Left hindlimb (tissue), 1 donor: ENCODE measurements at regions not wholly inside any gene's neighbourhood (a gene's known extent, or its start where the extent isn't known, plus 50 kb on each side); places are given as distances from the start of the nearest gene placed in this dataset.
"Not testable (repeated sequence)": the region's sequence is repeated elsewhere in the genome, so short reads cannot be mapped to it uniquely, and the experiment has no call there.

Experiments
- DNase-seq: peaks from one replicate; pipeline ENCODE4 v3.0.0-alpha.2; 2018

- no peak for DNase-seq
Observed at GRCh38 chr2:144111437-144111836, 408.5 kb downstream of the ZEB2 start.

DNA sequence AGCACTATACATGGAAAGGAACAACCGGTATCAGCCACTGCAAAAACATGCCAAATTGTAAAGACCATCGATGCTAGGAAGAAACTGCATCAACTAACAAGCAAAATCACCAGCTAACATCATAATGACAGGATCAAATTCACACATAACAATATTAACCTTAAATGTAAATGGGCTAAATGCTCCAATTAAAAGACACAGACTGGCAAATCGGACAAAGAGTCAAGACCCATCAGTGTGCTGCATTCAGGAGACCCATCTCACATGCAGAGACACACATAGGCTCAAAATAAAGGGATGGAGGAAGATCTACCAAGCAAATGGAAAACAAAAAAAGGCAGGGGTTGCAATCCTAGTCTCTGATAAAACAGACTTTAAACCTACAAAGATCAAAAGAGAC is 413.8 kb downstream of the ZEB2 start:
- not testable (repeated sequence) for DNase-seq

DNA sequence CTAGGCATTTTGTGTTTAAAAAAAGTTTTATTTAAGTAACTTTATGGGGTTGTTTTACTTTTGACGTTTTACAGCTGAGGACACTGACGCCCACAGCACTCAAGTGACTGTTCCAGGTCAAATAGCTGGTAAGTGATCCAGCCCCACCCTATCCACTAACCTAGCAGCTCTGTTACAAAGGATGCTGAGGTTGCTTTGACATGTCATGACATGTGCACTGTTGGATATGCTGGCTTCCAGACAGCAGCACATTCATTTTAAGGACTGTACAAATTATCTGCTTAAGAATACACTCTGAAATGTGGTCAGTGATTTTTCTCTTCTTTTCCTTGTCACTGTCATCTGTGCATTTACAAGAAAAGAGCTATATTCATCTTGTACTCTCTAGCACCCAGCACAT is 417.5 kb downstream of the ZEB2 start:
- no peak for DNase-seq

- no peak for DNase-seq
Observed at GRCh38 chr2:144099780-144100377, 420.0 kb downstream of the ZEB2 start.

DNA sequence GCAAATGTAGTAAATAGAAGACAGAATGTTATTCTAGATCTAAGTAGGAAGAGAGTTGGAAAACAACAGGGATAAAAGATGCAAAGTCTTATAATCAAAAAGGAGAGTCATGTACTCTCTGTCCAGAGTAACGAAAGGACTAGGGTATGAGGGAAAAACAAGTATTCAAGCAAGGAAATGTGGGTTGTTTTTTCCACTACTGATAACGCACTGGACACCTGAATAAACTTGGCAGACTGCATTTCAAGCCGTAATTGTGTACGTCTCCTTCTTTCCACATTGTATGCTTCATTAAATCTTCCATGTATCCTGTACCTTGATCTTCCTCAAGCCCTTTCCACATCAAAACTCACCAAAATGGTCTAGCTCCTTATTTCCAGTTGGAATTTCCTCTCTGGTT is 420.6 kb downstream of the ZEB2 start:
- DNase-seq = no peak

DNA sequence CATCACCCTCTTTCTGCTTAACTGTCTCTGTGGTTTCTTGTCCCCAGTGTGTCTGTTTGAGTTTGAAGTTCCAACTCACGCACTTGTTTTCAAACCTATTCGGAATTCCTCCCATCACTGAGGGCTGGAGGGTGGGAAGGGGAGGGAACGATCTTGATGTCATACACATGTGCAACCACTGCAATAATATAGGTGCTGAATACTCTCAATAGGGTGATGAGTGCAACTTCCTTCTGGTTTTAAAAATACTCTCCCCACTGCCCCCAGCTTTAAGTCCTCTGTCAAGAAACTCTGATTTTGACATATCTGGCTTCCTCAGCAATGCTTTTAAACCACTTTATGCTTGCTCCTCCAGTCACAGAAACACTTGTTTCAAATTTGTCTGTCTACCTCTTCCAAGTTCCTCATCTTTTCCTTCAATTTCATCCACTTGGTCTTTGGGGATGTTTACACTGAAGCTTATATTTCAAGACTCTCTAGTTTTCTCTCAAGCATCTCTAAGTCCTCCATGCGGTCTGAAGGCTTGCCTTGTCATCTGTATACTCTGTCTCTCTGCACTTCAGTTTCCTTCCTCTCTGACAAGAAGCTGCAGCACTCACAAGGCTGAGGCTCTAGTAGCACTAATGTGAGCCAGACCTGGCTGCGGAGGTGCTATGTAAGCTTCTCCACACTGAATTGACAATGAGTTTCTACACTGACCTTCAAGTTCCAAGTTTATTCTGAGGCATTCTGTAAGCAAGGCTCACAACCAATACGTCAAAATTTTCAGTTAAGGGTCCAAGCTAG is 422.3 kb downstream of the ZEB2 start:
- DNase-seq = no peak

DNA sequence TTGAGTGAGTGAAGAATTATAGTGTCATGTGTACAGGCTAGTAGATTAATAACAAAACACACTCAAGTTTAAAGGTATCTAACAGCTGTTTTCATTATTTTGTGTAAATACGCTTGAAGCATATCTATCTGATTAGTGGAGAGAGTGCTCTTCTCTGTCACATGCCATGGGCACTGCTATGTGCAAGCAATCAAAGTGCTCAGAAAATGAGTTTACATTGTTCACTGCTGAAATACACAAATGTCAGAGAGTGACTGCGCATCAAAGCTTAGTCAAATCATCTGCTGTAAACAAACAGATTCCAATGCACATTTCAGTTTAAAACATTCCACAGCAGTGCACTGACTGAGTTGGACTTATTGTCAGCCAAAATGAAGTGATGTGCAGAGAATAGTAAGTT is 423.4 kb downstream of the ZEB2 start:
- DNase-seq = no peak

DNA sequence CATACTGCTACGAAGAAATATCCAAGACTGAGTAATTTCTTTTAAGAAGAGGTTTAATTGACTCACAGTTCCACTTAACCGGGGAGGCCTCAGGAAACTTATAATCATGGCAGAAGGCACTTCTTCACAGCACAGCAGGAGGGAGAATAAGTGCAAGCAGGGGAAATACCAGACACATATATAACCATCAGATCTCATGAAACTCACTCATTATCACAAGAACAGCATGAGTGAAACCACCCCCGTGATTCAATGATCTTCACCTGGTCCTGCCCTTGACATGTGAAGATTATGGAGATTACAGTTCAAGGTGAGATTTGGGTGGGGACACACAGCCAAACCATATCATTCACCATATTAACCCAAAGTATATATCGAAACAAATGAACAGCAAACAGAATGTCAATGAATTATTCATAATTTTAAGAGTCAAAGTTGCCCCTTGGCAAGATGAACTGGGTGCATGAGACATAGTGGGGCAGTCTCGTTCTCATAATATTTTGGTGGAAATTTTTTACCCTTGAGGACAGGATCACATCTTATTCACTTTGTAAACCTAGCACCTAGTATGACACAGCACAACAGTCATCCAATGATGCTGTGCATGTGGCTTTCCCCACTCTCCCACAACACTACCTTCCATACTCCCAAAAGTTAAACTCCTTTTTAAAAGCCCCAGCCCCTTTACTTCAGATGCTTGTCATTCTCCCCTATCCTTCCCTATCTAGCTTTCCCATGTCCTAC is 425.3 kb downstream of the ZEB2 start:
- DNase-seq = no peak

DNA sequence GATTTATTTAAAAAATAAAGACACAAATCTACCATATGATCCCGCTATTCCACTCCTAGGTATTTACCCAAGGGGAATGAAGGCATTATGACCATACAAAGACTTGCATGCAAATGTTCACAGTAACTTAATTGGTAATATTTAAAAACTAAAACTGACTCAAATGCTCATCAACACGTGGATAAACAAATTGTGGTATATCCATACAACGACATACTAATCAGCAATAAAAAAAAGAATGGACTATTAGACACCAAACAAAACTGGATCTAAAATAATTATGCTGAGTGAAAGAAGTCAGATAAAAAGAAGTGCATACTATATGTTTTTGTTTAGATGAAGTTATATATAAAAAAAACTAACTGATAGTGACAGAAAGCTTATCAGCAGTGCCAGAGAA is 428.3 kb downstream of the ZEB2 start:
- no peak for DNase-seq

GRCh38 chr2:144088863-144089262 is 431.1 kb downstream of the ZEB2 start:
- DNase-seq = no peak

- no peak for DNase-seq
Observed at GRCh38 chr2:144086965-144087364, 433.0 kb downstream of the ZEB2 start.

- no peak for DNase-seq
Observed at GRCh38 chr2:144085016-144085415, 434.9 kb downstream of the ZEB2 start.

DNA sequence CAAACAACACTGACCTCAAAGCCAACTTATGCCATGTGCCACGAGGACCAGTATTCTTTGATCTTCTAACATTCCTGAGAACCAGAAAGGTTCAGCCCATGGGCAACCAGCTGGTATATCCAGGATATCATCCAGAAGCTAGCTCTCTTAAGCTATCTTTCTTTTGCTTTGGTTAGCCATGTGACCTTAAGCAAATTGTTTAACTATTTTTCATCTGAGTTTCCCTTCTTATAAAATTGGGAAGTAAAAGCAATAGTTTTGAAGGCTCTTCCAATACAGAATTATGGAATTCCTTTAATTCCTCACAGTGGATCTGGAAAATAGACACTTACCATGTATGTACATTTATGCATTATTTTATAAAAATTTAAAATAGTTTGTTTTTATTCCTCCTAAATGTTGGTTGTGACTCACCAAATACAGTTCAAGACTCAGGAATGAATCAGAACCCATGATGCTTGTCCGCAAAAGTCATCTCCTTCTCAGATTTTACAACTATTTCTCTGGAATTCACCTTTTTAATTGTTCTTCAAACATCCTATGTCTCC is 435.7 kb downstream of the ZEB2 start:
- no peak for DNase-seq

DNA sequence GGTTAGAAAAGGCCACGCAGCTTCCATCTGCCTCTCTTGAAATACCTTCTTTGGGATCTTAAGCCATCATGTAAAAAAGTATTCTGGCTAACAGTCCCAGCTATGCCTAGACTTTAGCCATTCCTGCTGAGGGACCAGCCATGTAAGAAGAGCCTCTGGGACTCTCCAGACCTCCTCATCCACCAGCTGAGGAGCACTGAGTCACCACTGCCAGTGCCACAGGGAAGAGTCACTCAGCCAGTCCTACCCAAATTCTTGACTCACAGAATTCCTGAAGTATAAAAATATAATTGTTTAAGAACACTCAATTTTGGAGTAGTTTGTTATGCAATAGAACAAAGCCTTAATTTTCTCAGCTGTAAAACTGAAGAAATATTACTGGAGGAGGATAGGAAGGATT is 436.7 kb downstream of the ZEB2 start:
- DNase-seq = no peak

DNA sequence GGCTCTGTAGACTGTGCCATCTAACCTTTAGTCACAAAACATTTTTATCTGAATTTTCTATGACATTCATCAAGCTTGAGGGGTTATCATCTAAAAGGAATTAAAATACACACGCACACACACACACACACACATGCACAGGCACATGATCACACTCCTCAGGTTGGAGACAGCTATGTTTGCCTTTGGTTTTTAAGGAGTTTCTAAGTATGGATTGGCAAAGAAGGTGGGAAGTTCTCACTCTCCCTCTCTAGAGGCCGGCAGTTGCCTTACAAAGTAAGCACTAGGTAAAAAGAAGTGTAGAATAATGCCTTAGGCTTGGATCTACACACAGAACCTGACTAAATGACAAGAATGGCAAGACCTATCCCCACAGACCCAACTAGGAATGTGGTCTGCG is 437.1 kb downstream of the ZEB2 start:
- no peak for DNase-seq

DNA sequence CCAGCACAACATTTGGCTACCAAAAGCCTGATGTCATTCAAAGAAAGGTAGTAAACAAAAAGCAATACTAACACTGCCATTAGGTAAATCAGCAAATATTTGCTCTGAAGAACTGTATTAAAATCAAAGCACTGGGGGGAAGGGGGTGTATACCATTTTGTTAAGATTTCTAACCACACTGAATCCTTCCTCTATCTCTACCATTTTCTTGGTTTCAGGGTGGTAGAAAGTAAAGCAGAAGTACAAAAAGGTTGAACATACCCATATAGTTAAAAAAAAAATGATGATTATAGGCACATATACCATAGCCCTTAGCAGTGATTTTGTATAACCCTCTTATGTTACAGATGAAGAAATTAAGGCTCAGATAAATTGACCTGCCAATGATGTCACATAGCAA is 437.6 kb downstream of the ZEB2 start:
- no peak for DNase-seq

- no peak for DNase-seq
Observed at GRCh38 chr2:144081272-144081671, 438.6 kb downstream of the ZEB2 start.

- no peak for DNase-seq
Observed at GRCh38 chr2:144079803-144080202, 440.1 kb downstream of the ZEB2 start.

- no peak for DNase-seq
Observed at GRCh38 chr2:144078802-144079724, 440.9 kb downstream of the ZEB2 start.

- no peak for DNase-seq
Observed at GRCh38 chr2:144078106-144078505, 441.8 kb downstream of the ZEB2 start.

DNA sequence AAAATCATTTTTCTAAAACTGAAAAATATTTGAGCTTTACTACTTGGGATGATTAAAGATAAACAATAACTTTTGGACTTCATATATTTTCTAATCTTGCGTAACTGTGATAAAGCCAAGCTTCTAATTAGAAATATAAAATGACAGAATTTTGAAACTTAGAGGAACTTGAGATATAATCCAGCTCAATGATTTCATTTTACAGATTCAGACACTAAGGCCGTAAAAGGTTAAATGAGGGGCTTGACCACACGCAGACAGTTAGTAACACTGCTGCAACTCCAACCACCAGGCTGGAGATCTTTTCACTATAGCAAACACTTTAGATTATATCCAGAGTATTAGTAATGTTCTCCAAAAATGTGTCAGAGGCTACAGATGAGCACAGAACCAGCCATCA is 445.5 kb downstream of the ZEB2 start:
- no peak for DNase-seq

DNA sequence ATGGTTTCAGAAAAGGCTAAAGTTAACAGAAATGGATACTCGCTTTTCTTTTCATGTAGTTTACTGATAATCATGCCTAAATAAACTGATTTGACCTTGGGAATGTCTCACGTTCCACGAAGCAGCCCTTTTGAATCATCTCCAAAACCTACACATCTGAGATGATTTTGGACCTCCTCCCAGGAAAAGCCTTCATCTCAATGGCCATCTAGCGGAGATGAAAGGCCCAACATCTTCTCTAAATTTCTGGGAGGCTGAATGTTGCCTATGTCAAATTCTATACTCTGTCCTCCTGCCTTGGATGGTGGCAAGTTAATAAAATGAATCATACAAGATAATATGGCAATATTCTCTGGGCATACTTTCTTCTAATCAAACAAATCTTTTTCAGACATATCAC is 448.5 kb downstream of the ZEB2 start:
- no peak for DNase-seq

GRCh38 chr2:144067506-144067905 is 452.4 kb downstream of the ZEB2 start:
- DNase-seq = no peak
